Type B pancreatic cell (in vitro differentiated cells): ENCODE measurements at regions not wholly inside any gene's neighbourhood (a gene's known extent, or its start where the extent isn't known, plus 50 kb on each side); places are given as distances from the start of the nearest gene placed in this dataset.

Experiments
- DNase-seq: peaks from one replicate; pipeline ENCODE4 v3.0.0; 2021; ENCODE audit warnings: mixed read lengths; ENCODE audit not compliant: unreplicated experiment; ENCODE audit errors: extremely low spot score
- H3K27ac Mint-ChIP-seq: 2 replicates; pipeline ENCODE4 v1.8.0; 2021; ENCODE audit warnings: mild to moderate bottlenecking, mixed read lengths
- H3K27me3 Mint-ChIP-seq: 2 replicates; pipeline ENCODE4 v1.8.0; 2021; ENCODE audit warnings: mixed read lengths
- H3K36me3 Mint-ChIP-seq: 2 replicates; pipeline ENCODE4 v1.8.0; 2021; ENCODE audit warnings: mixed read lengths
- H3K4me1 Mint-ChIP-seq: one replicate; pipeline ENCODE4 v1.8.0; 2021; ENCODE audit warnings: mixed read lengths; ENCODE audit not compliant: unreplicated experiment
- H3K4me3 Mint-ChIP-seq: 2 replicates; pipeline ENCODE4 v1.8.0; 2021; ENCODE audit warnings: mild to moderate bottlenecking, mixed read lengths
- H3K9me3 Mint-ChIP-seq: 2 replicates; pipeline ENCODE4 v1.8.0; 2021; ENCODE audit warnings: mixed read lengths
- TF ChIP-seq, protein P1 (sequence below): fragments of 200-600 bp; sonication (generic); conservative IDR thresholded peaks from 2 replicates; pipeline ENCODE4 v1.5.0; 2021; ENCODE audit warnings: antibody characterized with exemption, mild to moderate bottlenecking

DNA sequence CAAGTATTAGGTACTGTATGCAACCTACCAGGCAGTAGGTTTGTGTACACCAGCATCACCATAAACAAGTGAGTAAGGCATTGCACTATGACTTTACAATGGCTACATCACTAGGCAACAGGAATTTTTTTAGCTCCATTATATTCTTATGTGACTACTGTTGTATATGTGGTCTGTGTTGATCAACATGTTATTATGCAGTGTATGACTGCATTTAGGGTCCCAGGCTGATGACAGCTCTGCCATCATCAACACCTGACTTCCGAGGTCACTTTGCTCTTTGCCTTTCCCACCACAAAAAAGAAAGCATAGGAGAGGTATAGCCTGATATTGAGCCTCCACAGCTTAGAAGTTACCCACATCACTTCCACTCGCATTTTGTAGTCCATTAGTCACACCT lies 217.5 kb upstream of the PELI2 start:
- TF ChIP-seq, protein P1, sequence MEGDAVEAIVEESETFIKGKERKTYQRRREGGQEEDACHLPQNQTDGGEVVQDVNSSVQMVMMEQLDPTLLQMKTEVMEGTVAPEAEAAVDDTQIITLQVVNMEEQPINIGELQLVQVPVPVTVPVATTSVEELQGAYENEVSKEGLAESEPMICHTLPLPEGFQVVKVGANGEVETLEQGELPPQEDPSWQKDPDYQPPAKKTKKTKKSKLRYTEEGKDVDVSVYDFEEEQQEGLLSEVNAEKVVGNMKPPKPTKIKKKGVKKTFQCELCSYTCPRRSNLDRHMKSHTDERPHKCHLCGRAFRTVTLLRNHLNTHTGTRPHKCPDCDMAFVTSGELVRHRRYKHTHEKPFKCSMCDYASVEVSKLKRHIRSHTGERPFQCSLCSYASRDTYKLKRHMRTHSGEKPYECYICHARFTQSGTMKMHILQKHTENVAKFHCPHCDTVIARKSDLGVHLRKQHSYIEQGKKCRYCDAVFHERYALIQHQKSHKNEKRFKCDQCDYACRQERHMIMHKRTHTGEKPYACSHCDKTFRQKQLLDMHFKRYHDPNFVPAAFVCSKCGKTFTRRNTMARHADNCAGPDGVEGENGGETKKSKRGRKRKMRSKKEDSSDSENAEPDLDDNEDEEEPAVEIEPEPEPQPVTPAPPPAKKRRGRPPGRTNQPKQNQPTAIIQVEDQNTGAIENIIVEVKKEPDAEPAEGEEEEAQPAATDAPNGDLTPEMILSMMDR: no peak
- H3K9me3 Mint-ChIP-seq: peaks cover 4% of the 10 kb centered on the region
- H3K27ac Mint-ChIP-seq: no peak overlapping the region
- no peak for DNase-seq
- no peak overlapping the region for H3K4me3 Mint-ChIP-seq
- peaks cover 15% of the 10 kb centered on the region for H3K4me1 Mint-ChIP-seq
- H3K36me3 Mint-ChIP-seq: no peaks in the 10 kb centered on the region
- H3K27me3 Mint-ChIP-seq: no peaks in the 10 kb centered on the region

DNA sequence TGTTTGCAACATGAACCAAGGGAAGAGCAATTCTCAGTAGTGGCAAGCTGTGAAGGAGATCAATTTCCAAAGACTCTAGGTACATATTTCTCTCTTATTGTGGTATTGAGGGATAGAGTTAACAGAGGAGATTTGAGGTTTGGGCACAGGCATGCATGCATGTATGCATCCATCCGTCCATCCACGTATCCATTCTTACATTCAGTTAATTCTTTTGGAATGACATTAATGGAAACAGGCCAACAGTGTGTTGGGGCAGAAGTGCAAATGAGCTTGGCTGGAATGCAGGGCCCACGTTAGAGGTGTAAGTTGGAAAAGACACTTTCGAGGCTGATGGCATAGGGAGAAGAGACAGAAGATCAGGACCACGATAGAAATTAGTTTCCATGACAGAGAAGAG lies 216.9 kb upstream of the PELI2 start:
- peaks cover 4% of the 10 kb centered on the region for H3K9me3 Mint-ChIP-seq
- H3K4me1 Mint-ChIP-seq: peaks cover 15% of the 10 kb centered on the region
- no peak for DNase-seq
- H3K36me3 Mint-ChIP-seq: no peaks in the 10 kb centered on the region
- H3K4me3 Mint-ChIP-seq: no peak overlapping the region
- no peaks in the 10 kb centered on the region for H3K27me3 Mint-ChIP-seq
- H3K27ac Mint-ChIP-seq: no peak overlapping the region
- TF ChIP-seq, protein P1: no peak

DNA sequence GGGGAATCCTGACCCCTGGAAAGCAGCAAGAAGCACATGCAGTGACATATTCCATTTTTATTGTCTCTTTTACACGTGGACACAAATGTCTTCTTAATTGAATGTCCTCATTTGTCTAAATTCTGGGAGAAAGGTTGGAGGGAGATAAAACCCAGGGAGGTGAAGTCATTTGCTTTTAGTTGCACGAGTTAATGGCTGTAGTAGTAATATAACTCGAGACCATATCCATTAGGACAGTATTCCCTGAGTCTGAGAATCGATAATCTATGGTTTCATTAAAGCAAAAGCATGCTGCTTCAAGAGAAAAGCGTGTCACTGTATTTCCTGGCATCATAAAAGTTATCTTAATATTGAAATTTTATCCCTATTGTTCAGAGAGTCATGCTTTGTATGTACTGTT lies 216.0 kb upstream of the PELI2 start:
- no peak overlapping the region for H3K4me3 Mint-ChIP-seq
- no peak overlapping the region for H3K27ac Mint-ChIP-seq
- no peak for DNase-seq
- peaks cover 10% of the 10 kb centered on the region for H3K4me1 Mint-ChIP-seq
- TF ChIP-seq, protein P1: no peak
- no peaks in the 10 kb centered on the region for H3K27me3 Mint-ChIP-seq
- H3K9me3 Mint-ChIP-seq: peaks cover 4% of the 10 kb centered on the region
- H3K36me3 Mint-ChIP-seq: no peaks in the 10 kb centered on the region

DNA sequence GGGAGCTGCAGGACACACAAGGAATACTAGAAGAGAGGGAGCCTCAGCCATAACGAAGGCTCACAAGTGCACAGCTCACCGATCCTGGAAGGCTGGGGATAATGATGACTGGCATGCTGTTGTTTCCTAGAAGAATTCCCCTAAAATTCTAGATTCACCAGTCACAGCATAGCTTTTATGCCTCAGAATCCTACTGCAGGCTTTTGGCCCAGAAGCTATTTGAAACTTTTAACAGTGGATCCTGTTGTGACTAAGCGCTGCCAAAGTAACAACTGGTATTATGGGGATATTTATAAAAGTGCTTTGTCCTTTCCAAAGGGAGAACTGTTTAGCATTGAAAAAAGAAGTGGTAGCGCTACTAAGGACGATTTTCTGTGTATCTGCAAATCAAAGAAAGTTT lies 214.1 kb upstream of the PELI2 start:
- DNase-seq: no peak
- TF ChIP-seq, protein P1: no peak
- Mint-ChIP-seq H3K36me3 (no peaks in the 10 kb centered on the region), H3K4me3 (no peak overlapping the region), H3K4me1 (peaks cover 10% of the 10 kb centered on the region), H3K27me3 (no peaks in the 10 kb centered on the region), H3K27ac (no peak overlapping the region), H3K9me3 (peaks cover 4% of the 10 kb centered on the region)

DNA sequence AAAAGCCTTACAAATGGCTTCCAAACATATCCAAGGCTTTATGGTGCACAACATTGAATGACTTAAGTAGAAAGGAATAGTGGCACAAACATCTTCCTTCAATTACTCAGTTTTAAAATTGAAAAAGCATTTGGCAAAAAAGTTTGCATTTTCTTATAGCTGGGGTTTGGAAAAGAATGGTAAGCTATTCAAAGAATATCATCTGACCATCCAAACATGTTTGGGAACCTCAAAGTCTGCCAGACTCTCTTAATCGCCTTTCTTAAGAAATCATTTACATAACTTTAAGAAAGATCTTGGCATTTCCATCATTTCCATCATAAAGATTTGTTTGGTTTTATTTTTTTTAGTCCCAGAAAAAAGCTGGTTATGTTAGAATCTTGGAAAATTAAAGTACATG lies 210.1 kb upstream of the PELI2 start:
- no peak for DNase-seq
- Mint-ChIP-seq H3K36me3 (no peaks in the 10 kb centered on the region), H3K27ac (no peak overlapping the region), H3K9me3 (no peaks in the 10 kb centered on the region), H3K27me3 (no peaks in the 10 kb centered on the region), H3K4me1 (peaks cover 7% of the 10 kb centered on the region), H3K4me3 (no peak overlapping the region)
- TF ChIP-seq, protein P1: no peak

DNA sequence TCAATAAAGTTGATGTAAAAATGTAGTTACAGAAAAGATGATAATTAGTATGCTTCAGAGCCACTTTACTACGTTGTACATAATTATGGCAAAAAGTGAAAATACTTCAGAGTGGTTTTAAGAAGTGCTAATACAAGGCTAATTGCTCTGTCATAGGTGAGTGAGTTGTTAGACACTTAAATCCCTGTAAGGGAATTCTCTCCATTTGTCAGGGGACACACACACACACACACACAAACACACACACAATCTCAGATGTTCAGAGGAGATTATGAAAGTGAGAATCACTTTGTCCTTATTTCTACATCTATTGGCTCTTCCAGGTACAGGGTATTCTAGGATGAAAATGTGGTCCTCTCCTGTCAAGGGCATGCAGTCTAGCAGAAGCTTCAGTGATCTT lies 208.3 kb upstream of the PELI2 start:
- no peak for DNase-seq
- H3K4me1 Mint-ChIP-seq: peaks cover 7% of the 10 kb centered on the region
- TF ChIP-seq, protein P1: no peak
- no peak overlapping the region for H3K4me3 Mint-ChIP-seq
- H3K9me3 Mint-ChIP-seq: no peaks in the 10 kb centered on the region
- H3K36me3 Mint-ChIP-seq: no peaks in the 10 kb centered on the region
- no peak overlapping the region for H3K27ac Mint-ChIP-seq
- H3K27me3 Mint-ChIP-seq: no peaks in the 10 kb centered on the region
